Smooth muscle cell (in vitro differentiated cells): ENCODE measurements at regions not wholly inside any gene's neighbourhood (a gene's known extent, or its start where the extent isn't known, plus 50 kb on each side); places are given as distances from the start of the nearest gene placed in this dataset.

Source experiments
- DNase-seq: peaks from one replicate; lab custom pipeline; 2025; ENCODE audit not compliant: unreplicated experiment; lab: John Stamatoyannopoulos, UW
- H2AFZ ChIP-seq: fragments of 200-600 bp; sonication (generic); 2 replicates; pipeline ENCODE4 v1.6.0; 2016; ENCODE audit warnings: antibody characterized with exemption, low read depth, mild to moderate bottlenecking
- H3F3A ChIP-seq: fragments of 200-600 bp; sonication (generic); 2 replicates; pipeline ENCODE4 v1.6.0; 2017; ENCODE audit warnings: antibody characterized with exemption, low read depth
- H3K27ac ChIP-seq: fragments of 200-600 bp; sonication (generic); 2 replicates; pipeline ENCODE4 v1.5.1; 2016; ENCODE audit warnings: low read depth, mild to moderate bottlenecking
- H3K27me3 ChIP-seq: fragments of 200-600 bp; sonication (generic); 2 replicates; pipeline ENCODE4 v1.6.1; 2016; ENCODE audit warnings: low read depth, mild to moderate bottlenecking
- H3K36me3 ChIP-seq: fragments of 200-600 bp; sonication (generic); 2 replicates; pipeline ENCODE4 v1.5.1; 2016; ENCODE audit warnings: low read depth
- H3K4me1 ChIP-seq: fragments of 200-600 bp; sonication (generic); 2 replicates; pipeline ENCODE4 v1.5.1; 2016; ENCODE audit warnings: low read depth
- H3K4me2 ChIP-seq: fragments of 200-600 bp; sonication (generic); 2 replicates; pipeline ENCODE4 v1.6.0; 2016; ENCODE audit warnings: mild to moderate bottlenecking
- H3K4me3 ChIP-seq: fragments of 200-600 bp; sonication (generic); 2 replicates; pipeline ENCODE4 v1.5.1; 2016; ENCODE audit warnings: mild to moderate bottlenecking
- H3K79me2 ChIP-seq: fragments of 200-600 bp; sonication (generic); 2 replicates; pipeline ENCODE4 v1.6.0; 2016; ENCODE audit warnings: low read depth, mild to moderate bottlenecking
- H3K9ac ChIP-seq: fragments of 200-600 bp; sonication (generic); 2 replicates; pipeline ENCODE4 v1.6.0; 2016; ENCODE audit warnings: low read depth
- H3K9me3 ChIP-seq: fragments of 200-600 bp; sonication (generic); replicated peaks from 2 replicates; pipeline ENCODE4 v1.5.1; 2016; ENCODE audit warnings: low read depth
- H4K20me1 ChIP-seq: fragments of 200-600 bp; sonication (generic); 2 replicates; pipeline ENCODE4 v1.6.0; 2016; ENCODE audit warnings: low read depth
- WGBS: methylation state at CpG from one replicate; pipeline ENCODE4 v1.1.7; 2016; ENCODE audit warnings: low lambda C conversion rate; 5-methylcytosine and 5-hydroxymethylcytosine counted together
- TF ChIP-seq, protein P1 (sequence below): fragments of 200-600 bp; sonication (generic); IDR thresholded peaks from 2 replicates; pipeline ENCODE4 v1.5.1; 2017; ENCODE audit warnings: borderline replicate concordance, mild to moderate bottlenecking, antibody characterized with exemption; ENCODE audit not compliant: insufficient read depth, poor library complexity, severe bottlenecking

- no peak for DNase-seq
- no peak overlapping the region for H2AFZ ChIP-seq
- no peak overlapping the region for H3K9ac ChIP-seq
- no peaks in the 10 kb centered on the region for H3K27me3 ChIP-seq
- no peaks in the 10 kb centered on the region for H3K9me3 ChIP-seq
- no peaks in the 10 kb centered on the region for H4K20me1 ChIP-seq
- TF ChIP-seq, protein P1, sequence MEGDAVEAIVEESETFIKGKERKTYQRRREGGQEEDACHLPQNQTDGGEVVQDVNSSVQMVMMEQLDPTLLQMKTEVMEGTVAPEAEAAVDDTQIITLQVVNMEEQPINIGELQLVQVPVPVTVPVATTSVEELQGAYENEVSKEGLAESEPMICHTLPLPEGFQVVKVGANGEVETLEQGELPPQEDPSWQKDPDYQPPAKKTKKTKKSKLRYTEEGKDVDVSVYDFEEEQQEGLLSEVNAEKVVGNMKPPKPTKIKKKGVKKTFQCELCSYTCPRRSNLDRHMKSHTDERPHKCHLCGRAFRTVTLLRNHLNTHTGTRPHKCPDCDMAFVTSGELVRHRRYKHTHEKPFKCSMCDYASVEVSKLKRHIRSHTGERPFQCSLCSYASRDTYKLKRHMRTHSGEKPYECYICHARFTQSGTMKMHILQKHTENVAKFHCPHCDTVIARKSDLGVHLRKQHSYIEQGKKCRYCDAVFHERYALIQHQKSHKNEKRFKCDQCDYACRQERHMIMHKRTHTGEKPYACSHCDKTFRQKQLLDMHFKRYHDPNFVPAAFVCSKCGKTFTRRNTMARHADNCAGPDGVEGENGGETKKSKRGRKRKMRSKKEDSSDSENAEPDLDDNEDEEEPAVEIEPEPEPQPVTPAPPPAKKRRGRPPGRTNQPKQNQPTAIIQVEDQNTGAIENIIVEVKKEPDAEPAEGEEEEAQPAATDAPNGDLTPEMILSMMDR = no peak
- no peak overlapping the region for H3K4me3 ChIP-seq
- no peak overlapping the region for H3K4me2 ChIP-seq
- no peak overlapping the region for H3K27ac ChIP-seq
- WGBS = 85% methylated on average over 2 of the region's 2 CpGs
- H3K79me2 ChIP-seq = no peaks in the 10 kb centered on the region
- no peaks in the 10 kb centered on the region for H3K36me3 ChIP-seq
- H3F3A ChIP-seq = no peaks in the 10 kb centered on the region
- H3K4me1 ChIP-seq = no peaks in the 10 kb centered on the region
Observed at GRCh38 chr2:8168876-8169424, 512.9 kb upstream of the ID2 start.

DNA sequence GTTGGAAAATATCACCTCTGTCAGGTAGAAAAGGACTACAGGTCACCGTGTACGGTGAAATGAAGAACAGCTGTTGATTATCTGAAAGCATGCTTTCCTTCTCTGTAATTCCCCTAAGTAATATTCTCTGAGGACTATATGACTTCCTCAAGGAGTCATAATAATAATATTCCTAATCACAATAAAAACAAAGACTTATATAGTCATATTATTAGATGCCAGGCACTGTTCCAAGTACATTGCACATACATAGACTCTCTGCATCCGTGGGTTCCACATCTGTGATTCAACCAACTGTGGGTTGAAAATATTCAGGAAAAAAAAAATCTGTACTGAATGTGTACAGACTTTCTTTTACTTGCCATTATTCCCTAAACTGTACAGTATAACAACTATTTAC is 512.4 kb upstream of the ID2 start:
- Histone ChIP-seq H4K20me1 (no peaks in the 10 kb centered on the region), H3K36me3 (no peaks in the 10 kb centered on the region), H3K27ac (no peak overlapping the region), H3K27me3 (no peaks in the 10 kb centered on the region), H2AFZ (no peak overlapping the region), H3K4me1 (no peaks in the 10 kb centered on the region), H3K4me3 (no peak overlapping the region), H3K79me2 (no peaks in the 10 kb centered on the region), H3F3A (no peaks in the 10 kb centered on the region), H3K4me2 (no peak overlapping the region), H3K9ac (no peak overlapping the region), H3K9me3 (no peaks in the 10 kb centered on the region)
- TF ChIP-seq, protein P1 = no peak
- WGBS = 52% methylated on average over 3 of the region's 3 CpGs
- no peak for DNase-seq

DNA sequence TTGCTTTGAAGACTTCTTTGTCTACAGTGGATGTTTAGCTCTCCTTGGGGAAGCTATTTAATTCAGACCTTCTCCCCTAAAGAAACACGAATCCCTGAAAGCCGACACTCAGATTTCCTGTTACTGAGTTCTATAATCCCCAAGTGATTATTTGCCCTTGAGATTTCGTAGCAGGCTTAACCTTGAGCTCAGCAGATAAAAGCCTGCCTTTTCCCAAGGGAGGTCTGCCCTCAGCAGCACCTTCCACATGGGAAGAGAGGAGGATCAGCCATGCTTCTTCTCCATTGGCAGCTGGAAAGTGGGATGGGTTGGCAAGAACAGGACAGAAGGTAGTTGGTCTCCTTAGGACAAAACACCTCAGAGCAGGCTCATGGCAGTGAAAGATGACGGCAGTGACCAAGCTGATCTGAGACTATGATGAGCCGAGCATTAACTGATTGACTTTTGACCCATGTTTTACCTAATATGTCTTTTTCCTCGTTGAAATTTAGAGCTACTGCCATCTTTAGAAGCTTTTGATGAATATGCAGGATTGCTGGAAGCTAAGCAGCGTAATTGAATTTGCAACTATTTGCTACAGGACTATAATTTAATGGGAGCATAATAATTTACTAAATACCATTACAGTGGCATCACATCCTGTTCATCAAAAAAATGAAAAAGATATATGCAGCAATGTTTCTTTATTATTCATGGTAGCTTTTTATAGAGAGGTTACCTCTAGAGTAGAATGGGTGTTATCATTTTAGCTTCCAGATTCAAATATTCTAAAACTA is 511.1 kb upstream of the ID2 start:
- 58% methylated on average over 7 of the region's 7 CpGs for WGBS
- H3K9me3 ChIP-seq = no peaks in the 10 kb centered on the region
- no peaks in the 10 kb centered on the region for H3K36me3 ChIP-seq
- H3K4me1 ChIP-seq = no peaks in the 10 kb centered on the region
- TF ChIP-seq, protein P1 = no peak
- no peak overlapping the region for H2AFZ ChIP-seq
- no peak overlapping the region for H3K9ac ChIP-seq
- no peak overlapping the region for H3K27ac ChIP-seq
- H3K79me2 ChIP-seq = no peaks in the 10 kb centered on the region
- no peaks in the 10 kb centered on the region for H3F3A ChIP-seq
- H3K4me2 ChIP-seq = peak overlapping the region; percentile 25
- no peaks in the 10 kb centered on the region for H3K27me3 ChIP-seq
- H4K20me1 ChIP-seq = no peaks in the 10 kb centered on the region
- no peak for DNase-seq
- H3K4me3 ChIP-seq = no peak overlapping the region

GRCh38 chr2:8171608-8172007 is 510.2 kb upstream of the ID2 start:
- H3K9ac ChIP-seq = no peak overlapping the region
- no peaks in the 10 kb centered on the region for H3K27me3 ChIP-seq
- no peaks in the 10 kb centered on the region for H3K4me1 ChIP-seq
- H3K27ac ChIP-seq = no peak overlapping the region
- no peak overlapping the region for H3K4me2 ChIP-seq
- no peak for DNase-seq
- TF ChIP-seq, protein P1 = no peak
- no peak overlapping the region for H3K4me3 ChIP-seq
- WGBS = 43% methylated on average over 2 of the region's 2 CpGs
- no peaks in the 10 kb centered on the region for H3K36me3 ChIP-seq
- H3F3A ChIP-seq = no peaks in the 10 kb centered on the region
- no peaks in the 10 kb centered on the region for H3K9me3 ChIP-seq
- no peaks in the 10 kb centered on the region for H4K20me1 ChIP-seq
- H2AFZ ChIP-seq = no peak overlapping the region
- no peaks in the 10 kb centered on the region for H3K79me2 ChIP-seq
